HG02852 (cell line): ENCODE measurements at regions not wholly inside any gene's neighbourhood (a gene's known extent, or its start where the extent isn't known, plus 50 kb on each side); places are given as distances from the start of the nearest gene placed in this dataset.

Experiments
- ATAC-seq: cut with Tn5 transposase; IDR thresholded peaks from one replicate; pipeline ENCODE4 v1.9.1; 2021; ENCODE audit warnings: mild to moderate bottlenecking, moderate library complexity; ENCODE audit not compliant: unreplicated experiment

DNA sequence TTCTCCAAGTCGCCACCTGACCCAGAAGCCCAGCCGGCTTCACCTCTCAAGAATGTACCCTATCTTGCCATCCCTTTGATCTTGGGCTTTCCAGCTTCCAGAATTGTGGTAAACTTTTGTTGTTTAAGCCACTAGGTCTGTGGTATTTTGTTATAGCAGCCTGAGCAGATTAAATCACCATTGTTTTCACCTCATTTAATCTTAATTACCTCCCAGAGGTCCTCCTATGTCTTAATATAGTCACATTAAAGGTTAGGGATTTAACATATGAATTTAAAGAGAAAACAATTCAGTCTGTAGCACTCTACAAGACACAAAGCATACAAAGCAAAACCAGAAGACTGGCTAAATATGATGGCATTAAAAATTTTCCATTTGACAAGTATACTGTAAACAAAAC, 123.4 kb upstream of the CADM2 start:
- ATAC-seq, result no peak

DNA sequence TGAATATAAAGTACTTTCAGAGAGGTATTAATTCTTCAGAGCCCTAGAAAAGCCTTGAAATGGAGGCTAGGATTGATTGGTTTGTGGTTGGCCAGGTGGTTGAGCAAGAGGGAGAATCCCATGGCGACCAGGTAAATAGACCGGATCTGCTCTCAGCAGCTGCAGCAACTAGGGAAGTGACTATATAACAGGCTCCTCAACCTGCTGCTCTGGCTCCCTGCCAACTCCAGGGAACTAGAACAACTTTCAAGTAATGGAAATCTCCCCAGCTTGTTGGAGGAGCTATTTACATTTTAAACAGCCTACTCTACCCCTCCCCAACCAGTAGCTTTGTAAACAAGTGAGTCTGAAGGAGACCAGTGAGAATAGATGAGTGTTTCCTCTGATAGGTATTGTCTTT, 121.8 kb upstream of the CADM2 start:
- ATAC-seq, result no peak

DNA sequence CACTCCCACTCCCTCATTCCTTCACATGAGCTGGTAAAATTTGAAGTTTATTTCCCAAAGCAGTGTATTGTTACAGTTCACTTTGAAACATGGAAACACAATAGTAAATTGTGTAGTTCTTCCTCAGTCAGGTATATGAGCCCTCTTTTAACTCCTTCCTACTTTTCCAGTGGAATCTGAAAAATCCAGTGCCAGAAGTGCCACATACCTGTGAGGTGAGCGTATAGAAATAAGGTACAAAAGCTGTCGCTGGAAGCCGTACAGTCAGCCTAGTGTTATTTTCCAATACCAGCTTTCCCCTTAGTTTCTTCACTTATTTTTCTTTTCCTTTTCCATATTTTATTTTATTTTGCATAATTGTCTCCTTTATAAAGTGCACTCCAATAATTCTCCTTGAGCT, 81.7 kb upstream of the CADM2 start:
- ATAC-seq, result no peak

DNA sequence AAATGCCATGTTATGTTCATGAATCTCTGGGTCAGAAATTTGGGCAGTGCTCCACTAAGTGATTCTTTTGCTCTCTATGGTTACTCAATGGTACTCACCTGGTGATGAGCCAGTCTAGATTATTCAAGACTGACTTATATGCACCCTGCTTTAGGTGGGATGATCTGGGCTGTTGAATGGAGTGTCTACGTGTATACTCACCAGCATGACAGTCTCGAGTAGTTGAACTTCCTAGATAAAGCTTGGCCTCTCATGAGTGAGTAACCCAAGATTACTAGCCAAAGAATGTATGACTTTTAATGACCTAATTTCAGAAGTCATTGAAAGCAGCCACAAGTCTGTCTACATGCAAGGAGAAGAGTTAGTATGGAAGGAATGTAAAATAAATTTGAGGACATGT, 77.5 kb upstream of the CADM2 start:
- ATAC-seq, result no peak

DNA sequence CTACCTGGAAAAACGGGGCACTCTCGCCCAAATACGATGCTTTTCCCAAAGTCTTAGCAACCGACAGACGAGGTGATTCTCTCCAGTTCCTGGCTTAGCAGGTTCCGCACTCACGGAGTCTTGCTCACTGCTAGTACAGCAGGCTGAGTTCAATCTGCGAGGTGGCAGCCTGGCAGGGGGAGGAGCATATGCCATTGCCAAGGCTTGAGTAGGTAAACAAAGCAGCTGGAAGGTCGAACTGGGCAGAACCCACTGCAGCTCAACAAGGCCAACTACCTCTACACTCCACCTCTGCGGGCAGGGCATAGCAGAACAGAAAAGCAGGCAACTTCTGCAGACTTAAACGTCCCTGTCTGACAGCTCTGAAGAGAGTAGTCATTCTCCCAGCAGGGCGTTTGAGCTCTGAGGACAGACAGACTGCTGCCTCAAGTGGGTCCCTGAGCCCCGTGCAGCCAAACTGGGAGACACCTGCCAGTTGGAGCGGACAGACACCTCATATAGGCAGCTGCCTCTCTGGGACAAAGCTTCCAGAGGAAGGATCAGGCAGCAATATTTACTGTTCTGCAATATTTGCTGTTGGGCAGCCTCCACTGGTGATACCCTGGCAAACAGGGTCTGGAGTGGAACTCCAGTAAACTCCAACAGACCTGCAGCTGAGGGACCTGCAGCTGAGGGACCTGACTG, 73.4 kb upstream of the CADM2 start:
- no peak for ATAC-seq

DNA sequence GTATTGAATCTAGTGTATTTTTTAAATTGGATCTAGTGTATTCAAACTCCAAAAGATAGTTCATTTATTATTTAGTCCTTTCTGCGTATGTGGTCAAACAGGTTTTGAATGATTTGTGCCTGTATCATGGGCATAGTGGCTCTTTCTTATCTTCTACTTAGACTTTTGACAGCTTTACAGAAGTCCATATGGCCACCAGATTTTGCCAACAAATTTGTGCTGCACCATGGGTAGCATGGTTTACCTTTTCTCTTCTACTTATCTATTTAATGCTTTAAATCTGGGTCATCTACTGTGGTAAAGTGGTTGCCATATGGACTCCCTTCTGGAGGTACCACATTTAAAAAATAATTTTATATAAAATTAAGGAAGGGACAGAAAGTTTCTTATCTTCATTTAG, 66.9 kb upstream of the CADM2 start:
- no peak for ATAC-seq

DNA sequence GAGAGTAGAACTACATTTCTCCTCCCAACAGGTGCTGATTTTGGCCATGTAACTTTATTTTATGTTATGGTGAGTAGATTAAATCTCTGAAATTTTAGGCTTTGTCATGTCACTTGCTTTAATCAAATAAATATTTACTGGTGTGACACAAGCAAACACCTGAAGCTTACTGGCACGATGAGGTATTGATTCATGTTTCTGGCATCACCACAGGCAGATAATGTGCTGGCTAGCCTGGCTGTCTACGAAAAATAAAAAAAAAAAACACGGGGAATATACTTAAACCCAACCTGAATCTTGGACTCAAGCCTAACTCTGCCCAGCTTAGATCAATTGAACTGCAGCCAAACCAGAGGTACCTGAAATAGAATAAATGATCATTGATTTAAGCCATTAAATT, 65.6 kb upstream of the CADM2 start:
- no peak for ATAC-seq

DNA sequence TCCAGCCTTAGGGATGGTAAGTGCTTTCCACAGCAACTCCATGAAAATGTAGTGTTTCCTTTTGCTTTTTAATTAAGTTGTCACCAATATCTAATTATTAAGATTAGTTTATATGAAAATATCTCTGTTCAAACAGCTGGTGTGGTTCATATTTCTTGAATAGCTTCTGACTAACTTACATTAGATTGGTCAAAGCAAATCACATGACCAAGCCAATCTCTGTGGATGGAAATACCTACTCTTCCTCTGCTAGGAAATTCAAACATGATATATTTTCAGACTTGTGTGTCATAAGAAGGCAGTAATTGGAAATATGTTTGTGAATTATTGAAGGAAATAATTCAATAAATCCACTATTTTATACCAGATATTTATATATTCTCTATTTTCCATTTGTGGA, 54.6 kb upstream of the CADM2 start:
- ATAC-seq, result no peak

DNA sequence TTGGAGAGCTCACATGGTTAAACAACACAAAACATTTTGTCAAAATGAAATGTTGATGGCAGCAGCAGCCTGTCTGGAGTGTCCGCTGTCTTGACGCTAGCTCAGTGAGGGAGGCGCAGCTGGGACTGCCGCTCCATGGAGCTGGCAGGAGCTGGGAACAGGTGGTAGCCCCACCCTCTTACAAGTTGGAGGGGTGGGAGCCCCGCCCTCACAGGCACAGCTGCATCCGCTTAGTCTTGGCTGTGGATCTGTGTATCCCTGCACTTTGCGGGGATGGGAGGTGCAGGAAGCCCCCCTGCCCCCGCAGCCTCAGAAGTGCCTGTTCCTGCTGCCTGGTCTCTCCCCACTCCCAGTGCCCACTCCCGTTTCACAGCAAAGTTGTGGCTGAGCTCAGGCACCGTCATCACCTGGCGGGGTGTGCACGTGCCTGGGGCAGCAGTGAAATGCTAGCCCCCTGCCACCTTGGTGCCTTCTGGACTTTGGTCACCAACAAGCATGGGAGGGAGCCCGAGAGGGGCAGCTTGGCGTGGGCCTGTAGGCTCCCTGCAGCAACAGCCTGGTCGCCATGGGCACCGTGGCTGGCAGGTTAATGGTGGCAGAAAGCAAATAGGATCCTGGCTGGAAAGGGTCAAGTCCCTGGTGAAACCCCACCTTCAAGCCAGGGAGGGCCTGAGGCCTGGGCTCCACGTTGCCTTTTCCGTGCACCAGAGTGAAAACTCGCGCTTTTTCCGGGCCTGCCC, 53.8 kb upstream of the CADM2 start:
- ATAC-seq, result no peak

DNA sequence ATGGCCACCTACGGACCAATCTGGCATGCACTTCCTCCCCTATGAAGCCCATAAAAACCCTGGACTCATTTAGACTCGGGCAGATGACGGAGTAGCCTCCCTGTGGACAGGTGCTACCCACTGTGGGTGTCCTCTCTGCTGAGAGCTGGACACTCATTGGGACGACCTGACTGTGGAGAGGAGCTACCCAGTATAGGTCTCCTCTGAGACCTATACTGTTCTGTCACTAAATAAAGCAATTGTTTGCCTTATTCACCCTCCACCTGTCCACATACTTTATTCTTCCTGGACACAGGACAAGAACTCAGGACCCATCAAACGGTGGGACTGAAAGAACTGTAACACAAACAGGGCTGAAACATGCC, 53.3 kb upstream of the CADM2 start:
- no peak for ATAC-seq

DNA sequence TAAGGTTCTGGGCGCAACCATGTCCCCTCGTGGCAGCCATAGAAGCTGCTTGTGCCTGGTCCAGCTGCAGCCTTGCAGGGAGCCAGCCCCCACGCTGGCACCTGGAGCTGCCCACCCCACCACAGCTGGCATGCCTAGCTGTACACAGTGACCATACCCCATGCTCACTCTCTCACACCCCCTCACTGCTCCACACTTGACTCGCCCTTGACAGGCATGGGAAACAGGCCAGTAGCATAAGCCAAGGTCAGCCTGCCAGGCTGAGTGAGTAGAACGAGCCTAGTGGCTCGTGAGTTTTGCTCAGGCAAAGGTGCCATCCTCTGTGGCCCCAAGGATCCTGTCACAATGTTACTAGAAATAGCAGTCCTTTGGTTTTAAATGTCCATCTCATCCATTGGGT, 52.7 kb upstream of the CADM2 start:
- no peak for ATAC-seq
